DMS53 (cell line): ENCODE measurements at regions not wholly inside any gene's neighbourhood (a gene's known extent, or its start where the extent isn't known, plus 50 kb on each side); places are given as distances from the start of the nearest gene placed in this dataset.

Experiments
- DNase-seq: peaks from one replicate; lab custom pipeline; 2025; lab: John Stamatoyannopoulos, UW

GRCh38 chr1:87999852-88000251 lies 671.2 kb downstream of the LMO4 start:
- DNase-seq, result no peak

DNA sequence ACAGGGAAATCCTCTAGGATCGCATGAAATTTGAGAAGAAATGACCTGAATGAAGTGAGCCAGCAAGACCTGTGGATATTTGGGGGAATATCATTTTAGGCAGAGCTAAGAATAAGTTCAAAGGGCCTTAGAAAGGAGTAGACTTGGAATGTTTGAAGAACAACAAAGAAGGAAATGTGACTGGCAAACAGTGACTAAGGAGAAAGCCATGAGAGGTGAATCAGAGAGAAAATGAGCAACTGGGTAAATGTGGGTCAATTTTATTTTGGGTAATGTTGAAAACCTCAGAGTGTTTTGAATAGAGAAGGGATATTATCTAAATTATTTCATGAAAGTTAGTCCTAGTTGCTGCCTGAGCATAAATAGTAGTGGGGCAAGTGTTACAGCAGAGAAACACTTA lies 672.8 kb downstream of the LMO4 start:
- peak; percentile 17 for DNase-seq

GRCh38 chr1:88003255-88003654 lies 674.6 kb downstream of the LMO4 start:
- DNase-seq, result no peak

GRCh38 chr1:88009916-88010315 lies 674.2 kb upstream of the PKN2 start:
- peak; percentile 28 for DNase-seq

DNA sequence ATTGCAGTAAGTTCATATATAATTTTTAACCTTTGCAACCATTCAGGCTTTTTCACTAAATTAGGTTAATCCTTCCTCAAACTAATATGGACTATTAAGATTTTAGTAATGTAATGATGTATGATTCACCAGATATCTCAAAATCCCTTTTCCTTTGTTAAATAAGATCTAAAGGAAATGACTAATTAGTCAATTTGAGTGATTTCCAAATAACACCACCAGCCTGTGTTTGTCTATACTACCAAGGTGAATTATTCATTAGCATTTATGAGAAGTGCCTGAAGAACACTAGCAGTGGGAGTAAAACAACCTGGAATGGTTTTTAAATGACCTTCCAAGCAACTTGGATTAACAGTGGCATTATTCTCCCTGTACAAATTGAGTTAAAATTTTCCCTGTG lies 670.6 kb upstream of the PKN2 start:
- DNase-seq, result no peak

- no peak for DNase-seq
Observed at GRCh38 chr1:88014131-88014530, 669.9 kb upstream of the PKN2 start.

DNA sequence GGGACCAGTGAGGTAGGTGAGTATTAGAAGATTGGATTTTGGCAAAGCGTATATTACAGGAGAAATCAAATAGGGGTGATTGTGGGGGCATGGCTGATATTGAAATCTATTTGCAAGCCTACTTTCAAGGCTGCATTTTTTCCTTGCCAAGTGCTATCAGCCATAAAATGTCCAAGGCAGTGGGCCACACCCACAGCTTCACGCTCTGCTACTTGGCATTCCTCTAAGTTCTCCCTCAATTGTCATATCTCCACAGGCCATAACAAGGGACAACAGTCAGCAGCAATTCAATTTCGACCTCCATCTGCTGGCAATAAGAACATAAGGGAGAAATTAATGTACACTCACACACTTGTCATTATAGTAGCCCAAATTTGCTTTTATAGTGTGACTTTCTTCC lies 667.1 kb upstream of the PKN2 start:
- DNase-seq, result no peak

- no peak for DNase-seq
Observed at GRCh38 chr1:88021529-88021928, 662.5 kb upstream of the PKN2 start.

DNA sequence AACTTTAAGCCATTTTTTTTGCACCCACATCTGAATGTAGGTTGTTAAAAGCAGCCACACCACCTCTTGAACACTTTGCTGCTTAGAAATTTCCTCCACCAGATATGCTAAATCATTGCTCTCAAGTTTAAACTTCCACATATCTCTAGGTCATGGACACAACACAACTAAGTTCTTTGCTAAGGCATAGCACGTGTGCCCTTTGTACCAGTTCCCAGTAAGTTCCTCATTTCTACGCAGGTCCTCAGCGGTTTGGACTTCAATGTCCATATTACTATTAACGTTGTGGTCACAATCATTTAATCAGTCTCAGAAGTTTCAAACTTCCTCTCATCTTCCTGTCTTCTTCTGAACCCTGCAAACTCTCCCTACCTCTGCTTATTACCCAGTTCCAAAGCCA lies 661.6 kb upstream of the PKN2 start:
- no peak for DNase-seq

- peak; percentile 31 for DNase-seq
Observed at GRCh38 chr1:88029142-88029541, 654.9 kb upstream of the PKN2 start.

DNA sequence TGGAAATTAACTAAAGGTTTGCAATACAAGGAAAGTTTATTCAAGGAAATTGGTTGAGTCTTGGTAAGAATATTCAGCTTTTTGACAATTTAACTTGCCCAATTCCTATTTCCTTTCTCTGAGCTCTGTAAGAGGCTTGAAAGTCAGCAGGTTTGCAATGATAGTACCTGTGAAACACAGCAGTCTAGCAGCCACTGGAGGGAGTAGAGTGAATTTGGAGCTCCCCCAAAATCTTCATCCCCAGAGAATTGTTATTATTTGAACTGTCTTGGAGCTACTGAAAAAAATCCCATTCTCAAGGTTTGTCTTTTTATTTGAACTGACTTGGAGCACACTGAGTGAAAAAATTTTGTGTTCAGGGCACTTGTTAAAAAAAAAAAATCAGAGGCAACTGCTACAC lies 654.2 kb upstream of the PKN2 start:
- DNase-seq, result no peak

GRCh38 chr1:88035578-88035977 lies 648.5 kb upstream of the PKN2 start:
- DNase-seq, result no peak

DNA sequence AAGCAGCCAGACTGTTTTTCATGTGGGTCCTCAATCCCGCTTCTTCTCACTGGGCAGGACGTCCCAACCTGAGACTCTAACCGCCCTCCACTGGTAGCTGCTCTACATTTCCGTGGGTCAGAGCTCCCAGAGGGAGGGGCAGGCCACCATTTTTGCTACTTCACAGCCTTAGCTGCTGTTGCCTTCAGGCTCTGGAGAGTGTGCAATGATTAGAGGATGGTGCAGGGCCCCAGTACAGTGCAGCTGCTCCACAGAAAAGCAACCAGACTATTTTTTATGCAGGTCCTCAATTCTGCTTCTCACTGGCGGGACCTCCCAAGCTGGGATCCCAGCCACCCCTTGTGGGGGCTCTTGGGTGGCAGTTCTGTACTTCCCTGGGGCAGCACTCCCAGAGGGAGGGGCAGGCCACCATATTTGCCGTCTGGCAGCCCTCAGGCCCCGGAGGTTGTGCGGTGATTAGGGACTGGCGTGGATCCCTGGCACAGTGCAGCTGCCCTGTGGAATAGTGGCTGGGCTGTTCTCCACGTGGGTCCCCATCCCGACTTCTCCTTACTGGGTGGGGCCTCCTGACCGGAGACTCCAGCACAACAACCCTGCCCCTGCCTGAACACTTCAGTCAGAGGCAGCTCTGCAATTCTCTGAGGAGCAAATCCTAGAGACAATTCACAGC lies 647.6 kb upstream of the PKN2 start:
- DNase-seq, result no peak

GRCh38 chr1:88039240-88039639 lies 644.8 kb upstream of the PKN2 start:
- DNase-seq, result no peak

DNA sequence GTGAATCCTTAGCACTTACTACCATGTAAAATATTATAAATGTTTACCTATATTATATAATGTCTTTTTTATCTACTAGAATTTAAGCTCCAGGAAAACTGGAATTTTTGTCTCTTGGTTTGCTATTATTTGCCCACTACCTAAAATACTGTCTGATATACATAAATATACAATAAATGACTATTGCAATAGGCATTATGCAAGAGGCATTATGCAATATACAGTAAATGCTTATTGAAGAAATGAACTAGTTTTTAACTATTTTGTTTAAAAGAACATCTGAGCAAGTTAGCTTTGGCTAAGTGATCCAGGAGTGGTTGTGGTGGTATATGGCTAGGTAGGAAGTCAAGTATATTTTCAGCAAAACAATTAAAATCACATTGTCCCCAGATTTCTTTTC lies 640.2 kb upstream of the PKN2 start:
- DNase-seq, result no peak

- peak; percentile 27 for DNase-seq
Observed at GRCh38 chr1:88052167-88052566, 631.9 kb upstream of the PKN2 start.

GRCh38 chr1:88053065-88053464 lies 631.0 kb upstream of the PKN2 start:
- DNase-seq, result no peak

- DNase-seq, result no peak
Observed at GRCh38 chr1:88056881-88057280, 627.2 kb upstream of the PKN2 start.

DNA sequence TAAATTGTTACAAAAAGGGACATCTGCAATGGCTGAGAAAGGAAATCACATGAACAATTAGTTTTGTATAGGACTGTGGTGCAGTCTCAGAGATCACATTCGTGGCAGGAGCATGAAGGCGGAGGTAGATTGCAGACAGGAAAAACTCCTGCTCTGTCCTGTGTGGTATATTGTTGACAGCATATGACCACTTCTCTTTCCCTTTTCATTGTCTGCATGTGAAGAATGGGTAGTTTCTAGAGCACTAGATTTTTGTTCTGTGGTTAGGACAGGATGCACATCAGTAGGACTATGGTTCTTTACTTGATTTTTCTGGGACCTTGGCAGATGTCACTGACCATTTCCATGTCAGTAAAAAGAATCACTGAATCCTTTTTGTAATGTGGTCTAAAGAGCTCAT lies 625.9 kb upstream of the PKN2 start:
- DNase-seq, result no peak

DNA sequence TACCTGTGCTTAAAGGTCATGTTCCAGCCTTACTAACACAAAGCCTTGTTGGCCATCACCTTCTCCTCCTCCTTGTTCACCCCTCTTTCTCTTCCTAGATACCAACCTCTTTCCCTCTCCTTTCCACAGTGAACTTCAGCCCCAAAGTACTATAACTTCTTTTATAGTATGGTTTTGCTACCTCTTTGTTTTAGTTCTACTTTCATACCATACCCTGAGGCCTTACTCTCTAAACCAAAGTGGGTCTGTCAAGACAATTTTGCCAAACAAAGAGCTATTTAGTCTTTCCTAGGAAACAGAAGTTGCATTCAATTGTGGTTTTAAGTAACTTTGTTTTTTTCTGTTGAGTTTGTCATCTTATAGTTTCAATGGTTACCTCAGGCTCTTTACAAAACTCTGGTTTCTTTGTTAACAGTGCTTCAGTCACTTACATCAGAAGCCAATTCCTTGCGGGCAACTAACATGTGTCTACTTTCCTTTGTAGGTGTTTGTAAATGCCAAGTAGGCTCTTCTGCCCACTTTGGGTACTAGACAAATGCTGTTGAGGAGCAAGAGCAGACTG lies 623.9 kb upstream of the PKN2 start:
- DNase-seq, result no peak

DNA sequence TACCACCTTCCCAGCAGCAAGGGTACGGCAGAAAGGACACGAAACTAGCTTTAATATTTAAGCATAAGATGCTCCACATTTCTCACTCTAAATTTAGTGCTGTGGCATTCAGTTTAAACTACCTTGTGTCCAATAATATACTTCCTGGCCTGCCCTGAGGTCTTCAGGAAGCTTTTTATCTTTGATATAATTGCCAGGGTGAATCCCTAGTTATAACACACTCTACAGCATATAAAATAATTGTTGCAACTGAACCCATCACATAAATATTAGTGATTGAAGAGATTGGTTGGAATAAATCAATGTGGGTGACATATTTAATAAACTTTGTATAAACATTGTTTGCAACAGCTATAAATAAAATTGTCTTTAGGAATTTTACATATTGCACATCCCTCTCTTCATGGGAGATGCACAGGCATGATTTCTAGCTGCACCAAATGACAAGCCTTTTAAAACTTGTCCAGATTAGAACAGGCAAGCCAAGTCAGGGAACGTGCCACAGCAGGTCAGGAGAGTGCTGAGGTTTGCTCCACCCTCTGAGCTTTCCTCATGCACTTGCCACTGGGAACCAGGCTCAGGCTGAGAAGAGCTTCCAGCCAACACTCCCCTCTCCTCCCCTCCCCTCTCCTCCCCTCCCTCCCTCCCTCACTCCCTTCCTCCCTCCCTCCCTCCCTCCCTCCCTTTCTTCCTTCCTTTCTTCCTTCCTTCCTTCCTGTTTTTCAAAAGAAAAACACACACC lies 623.2 kb upstream of the PKN2 start:
- peak; percentile 19 for DNase-seq

GRCh38 chr1:88061492-88062177 lies 622.4 kb upstream of the PKN2 start:
- DNase-seq, result peak; percentile 89

DNA sequence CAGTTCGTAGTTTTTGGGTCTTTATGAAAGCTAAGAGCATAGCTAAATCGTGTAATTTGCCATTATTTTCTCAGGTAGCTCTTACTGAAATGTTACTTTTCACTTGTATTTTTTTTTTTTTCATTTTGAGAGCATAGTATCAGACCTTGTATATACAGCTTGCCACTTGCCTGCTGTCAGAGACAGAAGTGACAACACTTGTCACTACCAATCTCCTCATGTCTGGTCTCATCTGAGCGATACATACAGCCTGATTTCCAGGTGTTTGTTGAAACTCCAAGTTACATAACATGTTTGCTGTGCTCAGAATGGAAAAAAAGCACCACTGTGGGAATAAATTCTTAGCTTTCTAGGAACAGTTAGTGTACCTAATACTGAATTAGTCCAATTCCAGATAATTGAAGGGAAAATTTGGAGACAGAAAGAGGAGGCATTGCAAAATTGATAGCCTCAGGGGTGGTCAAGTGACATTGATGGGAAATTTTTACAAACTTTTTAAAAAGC lies 621.4 kb upstream of the PKN2 start:
- no peak for DNase-seq
